H9 (cell line): ENCODE measurements at regions not wholly inside any gene's neighbourhood (a gene's known extent, or its start where the extent isn't known, plus 50 kb on each side); places are given as distances from the start of the nearest gene placed in this dataset.
A peak's percentile ranks its signal among the peaks of the same experiment; 100 is the strongest.

Source experiments
- DNase-seq: peaks from one replicate; pipeline ENCODE4 v3.0.0-alpha.2; 2017
- H2AFZ ChIP-seq: one replicate; pipeline ENCODE4 v1.6.1; 2013; ENCODE audit warnings: mild to moderate bottlenecking, low read length, control low read depth, moderate library complexity
- H2AK5ac ChIP-seq: 2 replicates; pipeline ENCODE4 v1.6.1; 2013; ENCODE audit warnings: low read length, control low read depth, mixed read lengths; ENCODE audit not compliant: insufficient read length
- H2BK120ac ChIP-seq: one replicate; pipeline ENCODE4 v1.6.1; 2013; ENCODE audit warnings: low read depth, mild to moderate bottlenecking, low read length, control low read depth, inconsistent platforms; ENCODE audit not compliant: poor library complexity, severe bottlenecking
- H2BK12ac ChIP-seq: 2 replicates; pipeline ENCODE4 v1.6.1; 2013; ENCODE audit warnings: low read length, control low read depth, mixed read lengths, low read depth; ENCODE audit not compliant: insufficient read length
- H2BK15ac ChIP-seq: 2 replicates; pipeline ENCODE4 v1.6.1; 2013; ENCODE audit warnings: low read depth, low read length, control low read depth
- H2BK20ac ChIP-seq: one replicate; pipeline ENCODE4 v1.6.1; 2013; ENCODE audit warnings: low read depth, mild to moderate bottlenecking, low read length, control low read depth, inconsistent platforms; ENCODE audit not compliant: poor library complexity, severe bottlenecking
- H2BK5ac ChIP-seq: 2 replicates; pipeline ENCODE4 v1.6.1; 2013; ENCODE audit warnings: low read length, control low read depth, mixed read lengths; ENCODE audit not compliant: insufficient read length
- H3K14ac ChIP-seq: 2 replicates; pipeline ENCODE4 v1.6.1; 2013; ENCODE audit warnings: low read length, control low read depth; ENCODE audit not compliant: insufficient read depth
- H3K18ac ChIP-seq: 2 replicates; pipeline ENCODE4 v1.6.1; 2013; ENCODE audit warnings: low read depth, mild to moderate bottlenecking, mixed read lengths, low read length, control low read depth; ENCODE audit not compliant: insufficient read length
- H3K23ac ChIP-seq: 2 replicates; pipeline ENCODE4 v1.6.1; 2013; ENCODE audit warnings: low read length, control low read depth, mixed read lengths, low read depth; ENCODE audit not compliant: insufficient read length
- H3K23me2 ChIP-seq: 2 replicates; pipeline ENCODE4 v1.6.1; 2013; ENCODE audit warnings: low read depth, mild to moderate bottlenecking, mixed read lengths, low read length, control low read depth; ENCODE audit not compliant: insufficient read length, poor library complexity, severe bottlenecking
- H3K27ac ChIP-seq: 2 replicates; pipeline ENCODE4 v1.5.1; 2013; ENCODE audit warnings: low read length, control low read depth, mixed read lengths, low read depth; ENCODE audit not compliant: insufficient read length
- H3K27me3 ChIP-seq: 2 replicates; pipeline ENCODE4 v1.6.1; 2013; ENCODE audit warnings: low read length, control low read depth, inconsistent platforms; ENCODE audit not compliant: insufficient read depth
- H3K4ac ChIP-seq: 2 replicates; pipeline ENCODE4 v1.6.1; 2013; ENCODE audit warnings: low read depth, mild to moderate bottlenecking, control low read depth, inconsistent platforms, low read length, moderate library complexity
- H3K4me1 ChIP-seq: 2 replicates; pipeline ENCODE4 v1.6.1; 2013; ENCODE audit warnings: low read length, control low read depth, inconsistent platforms; ENCODE audit not compliant: insufficient read depth
- H3K4me2 ChIP-seq: 2 replicates; pipeline ENCODE4 v1.6.1; 2013; ENCODE audit warnings: low read length, control low read depth, mixed read lengths; ENCODE audit not compliant: insufficient read length, insufficient read depth
- H3K56ac ChIP-seq: 2 replicates; pipeline ENCODE4 v1.6.1; 2013; ENCODE audit warnings: low read depth, mild to moderate bottlenecking, mixed read lengths, low read length, control low read depth; ENCODE audit not compliant: insufficient read length
- H3K79me1 ChIP-seq: 2 replicates; pipeline ENCODE4 v1.6.1; 2013; ENCODE audit warnings: low read depth, mild to moderate bottlenecking, moderate library complexity, low read length, control low read depth, inconsistent platforms; ENCODE audit not compliant: insufficient read depth, poor library complexity, severe bottlenecking
- H3K79me2 ChIP-seq: 2 replicates; pipeline ENCODE4 v1.6.1; 2013; ENCODE audit warnings: low read length, control low read depth, inconsistent platforms; ENCODE audit not compliant: insufficient read depth
- H3K9ac ChIP-seq: 2 replicates; pipeline ENCODE4 v1.6.1; 2013; ENCODE audit warnings: low read length, control low read depth, mixed read lengths; ENCODE audit not compliant: insufficient read length; ENCODE audit errors: extremely low read depth
- H3K9me3 ChIP-seq: one replicate; pipeline ENCODE4 v1.6.1; 2013; ENCODE audit warnings: low read depth, low read length, inconsistent platforms; ENCODE audit not compliant: control insufficient read depth
- H3T11ph ChIP-seq: one replicate; pipeline ENCODE4 v1.6.1; 2013; ENCODE audit warnings: mild to moderate bottlenecking, low read length, control low read depth, inconsistent platforms
- H4K20me1 ChIP-seq: one replicate; pipeline ENCODE4 v1.6.1; 2013; ENCODE audit not compliant: control insufficient read depth, insufficient read length, insufficient read depth
- H4K5ac ChIP-seq: 2 replicates; pipeline ENCODE4 v1.6.1; 2013; ENCODE audit warnings: low read depth, mild to moderate bottlenecking, mixed read lengths, low read length, control low read depth; ENCODE audit not compliant: insufficient read length
- H4K8ac ChIP-seq: replicated peaks from 2 replicates; pipeline ENCODE4 v1.6.1; 2013; ENCODE audit warnings: low read length, control low read depth, mixed read lengths, low read depth; ENCODE audit not compliant: insufficient read length
- H4K91ac ChIP-seq: 2 replicates; pipeline ENCODE4 v1.6.1; 2013; ENCODE audit warnings: low read depth, mild to moderate bottlenecking, moderate library complexity, mixed read lengths, low read length, control low read depth; ENCODE audit not compliant: insufficient read length
- H3K27ac Mint-ChIP-seq, 3 experiments: 2 replicates in 2 of 3; 3 replicates in 1 of 3; pipeline ENCODE4 v1.8.0; 2020 to 2021; ENCODE audit warnings: mixed read lengths in 3 of 3, mild to moderate bottlenecking in 1 of 3, moderate library complexity in 1 of 3
- H3K27me3 Mint-ChIP-seq: 2 replicates; pipeline ENCODE4 v1.8.0; 2021; ENCODE audit warnings: low read depth, mild to moderate bottlenecking, moderate library complexity, mixed read lengths
- H3K36me3 Mint-ChIP-seq, 3 experiments: 2 replicates in 2 of 3; 3 replicates in 1 of 3; pipeline ENCODE4 v1.8.0; 2020 to 2021; ENCODE audit warnings: low read depth in 3 of 3, mixed read lengths in 3 of 3; ENCODE audit not compliant: insufficient read depth in 1 of 3
- H3K4me1 Mint-ChIP-seq, 2 experiments: 2 replicates each; pipeline ENCODE4 v1.8.0; 2020; ENCODE audit warnings: mixed read lengths in 2 of 2
- H3K4me3 Mint-ChIP-seq, 2 experiments: 2 replicates in 1 of 2; 3 replicates in 1 of 2; pipeline ENCODE4 v1.8.0; 2020 to 2021; ENCODE audit warnings: mild to moderate bottlenecking in 2 of 2, mixed read lengths in 2 of 2, moderate library complexity in 1 of 2
- H3K9me3 Mint-ChIP-seq, 2 experiments: 2 replicates in 1 of 2; 3 replicates in 1 of 2; pipeline ENCODE4 v1.8.0; 2020; ENCODE audit warnings: mild to moderate bottlenecking in 2 of 2, mixed read lengths in 2 of 2, moderate library complexity in 1 of 2
- WGBS: extraction: QIAGEN DNeasy Blood & Tissue Kit; methylation state at CpG from one replicate; pipeline ENCODE4 v1.1.7; 2013; ENCODE audit warnings: missing lambda C conversion rate, low lambda C conversion rate, mixed read lengths; ENCODE audit not compliant: insufficient read length; ENCODE audit errors: extremely low coverage; 5-methylcytosine and 5-hydroxymethylcytosine counted together
- TF ChIP-seq, protein P1 (sequence below): fragments of 200-600 bp; sonication (generic); conservative IDR thresholded peaks from 3 replicates; pipeline ENCODE4 v1.8.0; 2021; ENCODE audit warnings: antibody characterized with exemption, mild to moderate bottlenecking

DNA sequence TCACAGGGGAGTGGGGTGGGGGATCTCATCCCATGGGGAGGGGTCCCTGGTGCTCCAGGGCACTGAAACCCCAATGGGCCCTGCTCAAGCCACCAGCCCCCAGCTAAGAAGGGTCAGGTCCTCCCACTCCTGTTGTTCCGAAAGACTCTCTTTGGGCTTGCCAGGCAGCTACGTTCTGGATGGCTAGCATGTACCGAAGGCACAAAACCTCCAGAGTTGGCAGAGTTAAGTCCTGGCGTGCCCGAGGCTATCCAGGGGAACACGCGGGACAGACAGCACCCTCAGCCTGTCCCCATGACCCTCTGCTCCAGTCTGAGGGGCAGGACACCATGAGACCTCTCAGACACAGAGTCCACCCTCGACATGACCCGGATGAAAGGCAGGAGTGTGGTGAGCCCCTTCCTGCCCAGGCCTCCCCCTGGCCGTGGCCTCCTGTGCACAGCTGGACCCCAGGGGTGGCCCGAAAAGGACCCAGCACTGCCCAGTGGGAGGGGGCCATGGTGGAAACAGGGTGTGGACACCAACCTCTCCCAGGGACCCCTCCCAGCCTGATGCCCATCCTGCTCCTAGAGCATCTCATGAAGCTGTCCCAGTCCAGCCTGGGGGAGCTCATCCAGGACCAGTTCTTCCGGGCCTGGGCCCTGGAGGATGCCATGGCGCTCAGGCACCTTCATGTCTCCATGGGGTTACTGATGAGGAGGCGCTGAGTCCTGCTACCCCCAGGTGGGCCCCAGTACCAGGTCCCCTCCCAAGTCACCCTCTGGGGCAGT, 53.0 kb upstream of the TPM4 start:
- Histone ChIP-seq H3K18ac (no peak overlapping the region), H2BK120ac (no peak overlapping the region), H3K4me1 (no peaks in the 10 kb centered on the region), H3K23ac (no peak overlapping the region), H3K4ac (no peak overlapping the region), H4K5ac (no peak overlapping the region), H2AK5ac (no peak overlapping the region), H3K23me2 (no peaks in the 10 kb centered on the region), H2AFZ (no peak overlapping the region), H4K20me1 (no peaks in the 10 kb centered on the region), H2BK20ac (no peak overlapping the region), H3K27me3 (no peaks in the 10 kb centered on the region), H2BK12ac (no peak overlapping the region), H4K8ac (no peak overlapping the region), H3K56ac (no peak overlapping the region), H3K79me1 (no peaks in the 10 kb centered on the region), H3K14ac (no peak overlapping the region), H2BK15ac (no peak overlapping the region), H3K27ac (no peak overlapping the region), H4K91ac (no peak overlapping the region), H3K9me3 (peaks cover 65% of the 10 kb centered on the region), H3K9ac (no peak overlapping the region), H2BK5ac (no peak overlapping the region), H3T11ph (no peak overlapping the region), H3K79me2 (no peaks in the 10 kb centered on the region), H3K4me2 (no peak overlapping the region)
- TF ChIP-seq, protein P1, sequence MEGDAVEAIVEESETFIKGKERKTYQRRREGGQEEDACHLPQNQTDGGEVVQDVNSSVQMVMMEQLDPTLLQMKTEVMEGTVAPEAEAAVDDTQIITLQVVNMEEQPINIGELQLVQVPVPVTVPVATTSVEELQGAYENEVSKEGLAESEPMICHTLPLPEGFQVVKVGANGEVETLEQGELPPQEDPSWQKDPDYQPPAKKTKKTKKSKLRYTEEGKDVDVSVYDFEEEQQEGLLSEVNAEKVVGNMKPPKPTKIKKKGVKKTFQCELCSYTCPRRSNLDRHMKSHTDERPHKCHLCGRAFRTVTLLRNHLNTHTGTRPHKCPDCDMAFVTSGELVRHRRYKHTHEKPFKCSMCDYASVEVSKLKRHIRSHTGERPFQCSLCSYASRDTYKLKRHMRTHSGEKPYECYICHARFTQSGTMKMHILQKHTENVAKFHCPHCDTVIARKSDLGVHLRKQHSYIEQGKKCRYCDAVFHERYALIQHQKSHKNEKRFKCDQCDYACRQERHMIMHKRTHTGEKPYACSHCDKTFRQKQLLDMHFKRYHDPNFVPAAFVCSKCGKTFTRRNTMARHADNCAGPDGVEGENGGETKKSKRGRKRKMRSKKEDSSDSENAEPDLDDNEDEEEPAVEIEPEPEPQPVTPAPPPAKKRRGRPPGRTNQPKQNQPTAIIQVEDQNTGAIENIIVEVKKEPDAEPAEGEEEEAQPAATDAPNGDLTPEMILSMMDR, result no peak
- H3K9me3 Mint-ChIP-seq, result peaks cover 23 to 94% of the 10 kb centered on the region in 2 experiments
- peaks cover 0 to 6% (median 0%) of the 10 kb centered on the region in 3 experiments; a peak in 1 of 7 replicates for H3K36me3 Mint-ChIP-seq
- H3K27me3 Mint-ChIP-seq, result no peaks in the 10 kb centered on the region
- peak; percentile 21 for DNase-seq
- no CpG with 5 or more reads among the region's 14 CpGs for WGBS
- no peak overlapping the region for H3K4me3 Mint-ChIP-seq
- no peak overlapping the region for H3K27ac Mint-ChIP-seq
- H3K4me1 Mint-ChIP-seq, result no peaks in the 10 kb centered on the region
